C4-2B (cell line): ENCODE measurements at regions not wholly inside any gene's neighbourhood (a gene's known extent, or its start where the extent isn't known, plus 50 kb on each side); places are given as distances from the start of the nearest gene placed in this dataset.

Experiments used
- H3K27ac ChIP-seq: fragments of 450-650 bp; 2 replicates; pipeline ENCODE4 v1.5.1; 2017
- CTCF ChIP-seq: fragments of 450-650 bp; conservative IDR thresholded peaks from 2 replicates; pipeline ENCODE4 v1.5.1; 2017; ENCODE audit warnings: mild to moderate bottlenecking
- ZFX ChIP-seq: fragments of 450-650 bp; IDR thresholded peaks from 2 replicates; pipeline ENCODE4 v1.6.1; 2017

- no peak overlapping the region for H3K27ac ChIP-seq
- TF ChIP-seq ZFX (no peak), CTCF (no peak)
These were observed 546.6 kb downstream of the KCTD12 start for GRCh38 chr13:76339649-76340048.

- no peak for TF ChIP-seq ZFX
These were observed 548.2 kb downstream of the KCTD12 start for GRCh38 chr13:76338003-76338402.

GRCh38 chr13:76336889-76337844 lies 549.0 kb downstream of the KCTD12 start:
- TF ChIP-seq CTCF, result no peak
- TF ChIP-seq ZFX, result no peak
- H3K27ac ChIP-seq, result no peak overlapping the region

More at GRCh38 chr13:76338003-76338402, 548.2 kb downstream of the KCTD12 start:
- H3K27ac ChIP-seq, result no peak overlapping the region

- TF ChIP-seq CTCF (no peak), ZFX (no peak)
These were observed 550.7 kb downstream of the KCTD12 start for GRCh38 chr13:76335463-76335862.

GRCh38 chr13:76331943-76332712 lies 554.1 kb downstream of the KCTD12 start:
- H3K27ac ChIP-seq, result no peak overlapping the region
- TF ChIP-seq CTCF (no peak), ZFX (no peak)

More at GRCh38 chr13:76335463-76335862, 550.7 kb downstream of the KCTD12 start:
- H3K27ac ChIP-seq, result no peak overlapping the region

- no peak for TF ChIP-seq ZFX
- TF ChIP-seq CTCF, result no peak
- no peak overlapping the region for H3K27ac ChIP-seq
These were observed 555.4 kb downstream of the KCTD12 start for GRCh38 chr13:76330761-76331160.

- TF ChIP-seq ZFX, result no peak
- TF ChIP-seq CTCF, result no peak
- H3K27ac ChIP-seq, result no peak overlapping the region
These were observed 556.2 kb downstream of the KCTD12 start for GRCh38 chr13:76329866-76330580.
